ENCODE measurements at regions not wholly inside any gene's neighbourhood (a gene's known extent, or its start where the extent isn't known, plus 50 kb on each side); places are given as distances from the start of the nearest gene placed in this dataset.
"Not testable (repeated sequence)": the region's sequence is repeated elsewhere in the genome, so short reads cannot be mapped to it uniquely, and the experiment has no call there.

DNA sequence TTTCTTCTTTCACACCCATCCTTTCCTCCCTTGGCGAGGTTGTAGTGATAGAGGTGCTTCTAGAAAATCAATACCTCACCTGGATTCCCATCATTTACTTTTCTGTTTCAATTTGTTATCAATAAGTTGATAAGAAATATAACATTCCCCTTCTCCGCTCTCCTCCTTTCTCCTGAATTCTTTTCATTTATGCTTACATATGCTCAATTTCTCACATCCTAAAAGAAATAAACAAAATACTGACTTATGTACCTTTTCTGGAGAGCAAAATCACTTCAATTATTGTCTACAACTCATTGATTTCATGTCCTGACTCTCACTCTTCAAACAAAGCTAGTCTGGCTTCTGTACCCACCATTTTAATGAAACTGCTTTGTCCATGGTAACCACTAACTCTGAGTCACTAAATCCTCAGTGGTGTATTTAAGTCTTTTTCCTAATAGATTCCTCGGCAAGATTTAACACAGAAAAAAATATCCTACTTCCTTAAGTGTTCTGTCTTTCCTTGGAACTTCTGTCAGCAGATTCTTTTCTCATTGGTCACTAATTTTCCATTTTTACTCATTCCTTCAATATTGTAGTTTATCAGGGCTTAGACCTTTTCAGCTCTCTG, 289.6 kb downstream of the RFPL4B start:
- in situ Hi-C loops (cut with HindIII; ENCODE audit: low sequenced_read_pairs): no loop called here

DNA sequence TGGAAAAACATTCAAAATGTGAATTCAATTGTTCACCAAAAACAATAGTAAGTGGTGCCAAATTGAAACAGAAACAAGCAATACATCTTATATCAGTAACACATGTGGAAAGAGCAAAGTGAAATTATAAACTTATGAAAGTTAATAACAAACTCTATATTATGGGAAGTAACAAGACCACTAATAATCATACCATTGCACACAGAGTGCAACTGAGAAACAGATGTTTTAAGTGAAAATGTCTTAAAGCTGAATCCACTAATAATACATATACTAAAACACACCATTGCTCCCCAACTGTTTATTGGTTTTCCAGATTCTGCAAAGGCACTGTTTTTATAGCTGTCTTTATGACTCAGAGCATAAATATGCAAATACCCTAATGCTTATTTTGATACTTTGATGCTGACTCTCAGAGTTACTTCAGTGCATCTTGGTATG, 292.3 kb downstream of the RFPL4B start:
- in situ Hi-C loops (cut with HindIII; ENCODE audit: low sequenced_read_pairs): no loop called here

DNA sequence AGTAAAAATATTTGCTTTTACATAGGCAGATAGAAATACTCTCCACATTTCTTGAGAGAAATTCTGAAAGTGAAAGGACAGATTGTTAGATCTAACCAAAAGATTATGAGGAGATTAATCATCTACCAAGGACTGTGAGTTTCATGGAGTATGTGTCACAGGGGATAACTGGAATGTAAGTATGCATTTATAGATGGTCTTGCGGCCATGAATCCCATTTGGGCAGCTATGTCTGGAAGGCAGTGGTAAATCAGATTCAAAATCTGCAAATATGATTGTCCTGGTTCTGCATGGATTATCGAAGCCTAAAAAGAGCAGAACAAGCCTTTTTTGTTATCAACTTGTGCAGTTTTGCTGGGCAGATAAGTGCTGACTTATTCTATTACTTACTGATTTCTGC, 293.8 kb downstream of the RFPL4B start:
- in situ Hi-C loops (cut with HindIII; ENCODE audit: low sequenced_read_pairs): no loop called here

DNA sequence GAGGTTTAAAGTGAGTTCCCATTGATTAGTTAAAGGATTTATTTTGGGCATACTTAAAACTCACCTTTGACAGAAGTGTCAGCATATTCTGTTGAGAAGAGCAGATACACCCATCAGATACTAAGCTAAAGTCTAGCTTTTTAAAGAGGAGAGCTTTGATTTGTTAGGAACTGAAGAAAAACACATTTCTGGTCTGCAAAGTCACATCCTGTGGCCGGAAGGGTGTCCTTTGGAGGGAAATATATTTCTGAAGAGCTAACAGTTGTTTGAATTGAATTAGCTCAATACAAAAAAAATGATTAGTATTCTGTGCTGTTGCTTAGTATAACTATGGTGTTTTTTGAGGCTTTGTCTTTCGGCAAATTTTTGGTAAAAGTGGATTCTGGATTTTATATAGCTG, 302.7 kb downstream of the RFPL4B start:
- in situ Hi-C loops (cut with HindIII; ENCODE audit: low sequenced_read_pairs): no loop called here

DNA sequence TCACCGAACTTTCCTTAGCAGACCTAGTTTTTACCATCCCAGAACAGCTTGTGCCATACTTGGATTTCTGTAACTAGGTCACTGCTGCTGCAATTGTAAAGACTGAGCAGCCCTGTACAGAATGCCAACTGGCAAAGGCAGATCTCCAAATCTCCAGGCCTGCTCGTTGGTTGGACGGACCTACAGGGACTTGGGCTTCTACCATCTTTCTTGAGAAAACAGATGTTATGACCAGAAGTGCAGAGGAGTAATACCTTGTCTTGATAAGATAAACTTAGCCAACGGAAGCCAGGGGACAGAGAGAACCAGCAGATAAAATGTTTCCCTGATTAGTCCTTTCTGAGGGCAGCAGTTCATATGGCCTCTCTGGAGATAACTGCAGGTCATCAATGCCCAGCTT, 304.1 kb downstream of the RFPL4B start:
- in situ Hi-C loops (cut with HindIII; ENCODE audit: low sequenced_read_pairs): no loop called here

DNA sequence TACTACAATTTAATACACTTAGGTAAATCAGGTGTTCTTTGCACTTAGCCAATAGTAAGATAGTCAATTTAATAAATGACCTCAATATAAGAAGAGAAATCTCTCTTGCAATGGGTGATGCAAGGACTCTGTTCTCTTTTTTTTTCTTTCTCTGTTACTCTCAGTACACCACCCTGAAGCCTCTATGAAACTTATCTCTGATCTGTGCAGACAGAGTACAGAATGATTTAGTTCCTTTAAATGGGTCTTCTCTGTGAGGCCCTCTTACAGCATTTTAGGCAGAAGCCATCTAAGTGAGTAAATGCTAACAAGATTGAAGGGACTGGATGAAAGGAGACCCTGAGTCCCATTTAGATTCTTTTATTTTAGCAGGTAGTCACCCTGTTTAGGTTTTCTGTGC, 312.8 kb downstream of the RFPL4B start:
- in situ Hi-C loops (cut with HindIII; ENCODE audit: low sequenced_read_pairs): no loop called here

DNA sequence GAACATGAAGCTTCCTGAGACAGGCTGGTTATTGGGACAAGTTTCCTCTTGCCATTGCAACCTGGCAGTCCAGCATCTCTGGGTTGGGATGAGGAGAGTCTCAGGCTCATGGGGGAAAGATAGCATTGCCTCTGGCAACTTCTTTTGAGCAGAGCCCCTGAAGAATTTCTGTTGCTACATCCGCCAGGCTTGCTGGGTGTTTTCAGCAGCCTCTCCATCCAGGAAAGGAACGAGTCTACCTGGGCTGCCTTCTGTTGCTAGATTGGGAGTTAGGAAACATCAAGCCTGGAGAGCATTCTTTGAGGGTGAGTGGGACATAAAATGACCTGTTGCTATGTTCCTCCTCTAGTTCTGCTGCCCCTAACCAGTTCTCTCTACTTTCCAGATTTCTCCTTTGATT, 313.5 kb downstream of the RFPL4B start:
- in situ Hi-C loops (cut with HindIII; ENCODE audit: low sequenced_read_pairs): no loop called here

DNA sequence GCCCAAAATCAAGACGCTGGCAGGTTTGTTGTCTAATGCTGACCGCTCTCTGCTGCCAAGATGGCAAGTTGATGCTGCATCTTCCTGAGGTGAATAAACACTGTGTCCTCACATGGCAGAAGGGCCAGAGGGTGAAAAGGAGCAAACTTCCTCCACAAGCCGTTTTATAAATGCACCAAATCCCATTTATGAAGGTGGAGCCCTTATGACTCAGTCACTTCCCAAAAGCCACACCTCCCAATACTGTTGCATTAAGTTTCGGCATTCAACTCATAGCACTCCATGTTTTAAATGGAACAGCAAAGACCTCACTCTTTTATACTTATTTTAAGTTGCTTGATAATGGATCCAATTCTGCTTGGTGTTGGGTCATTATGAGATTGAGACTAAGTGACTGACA, 316.6 kb downstream of the RFPL4B start:
- in situ Hi-C loops (cut with HindIII; ENCODE audit: low sequenced_read_pairs): no loop called here

DNA sequence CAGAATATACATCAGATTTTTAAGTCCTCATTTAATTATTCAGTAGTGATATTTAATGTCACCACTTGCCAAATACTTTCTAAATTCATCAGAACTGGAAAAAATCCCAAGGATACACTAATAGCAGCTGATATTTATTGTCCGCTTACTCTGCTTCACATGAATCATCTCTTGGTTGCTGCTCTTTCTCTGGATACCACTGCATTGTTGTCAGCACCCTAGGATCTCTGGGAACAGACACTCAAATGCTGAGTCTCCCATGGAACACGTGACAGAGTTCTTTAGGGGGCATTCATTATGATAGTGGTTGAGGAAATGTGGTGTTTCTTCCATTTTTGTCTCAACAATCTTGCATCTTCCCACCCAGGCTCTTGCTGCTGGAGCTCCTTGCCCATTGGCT, 318.0 kb downstream of the RFPL4B start:
- in situ Hi-C loops (cut with HindIII; ENCODE audit: low sequenced_read_pairs): no loop called here

DNA sequence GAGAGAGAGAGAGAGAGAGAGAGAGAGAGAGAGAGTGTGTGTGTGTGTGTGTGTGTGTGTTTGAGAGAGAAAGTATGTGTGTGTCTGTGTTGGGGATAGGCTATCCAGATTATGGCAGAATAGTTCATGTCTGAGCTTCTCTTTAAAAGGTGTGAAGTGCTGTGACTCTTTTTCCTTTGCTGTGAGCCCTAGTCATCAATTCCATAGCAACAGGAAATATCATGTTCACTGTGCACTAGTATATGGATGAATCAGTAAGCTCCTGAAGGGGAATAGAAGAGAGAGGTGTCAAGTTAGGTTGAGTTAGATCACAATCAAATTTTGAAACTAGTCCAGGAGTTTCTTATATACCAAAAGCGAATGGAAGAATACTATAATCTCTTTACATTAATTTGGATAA, 318.7 kb downstream of the RFPL4B start:
- in situ Hi-C loops (cut with HindIII; ENCODE audit: low sequenced_read_pairs): no loop called here

DNA sequence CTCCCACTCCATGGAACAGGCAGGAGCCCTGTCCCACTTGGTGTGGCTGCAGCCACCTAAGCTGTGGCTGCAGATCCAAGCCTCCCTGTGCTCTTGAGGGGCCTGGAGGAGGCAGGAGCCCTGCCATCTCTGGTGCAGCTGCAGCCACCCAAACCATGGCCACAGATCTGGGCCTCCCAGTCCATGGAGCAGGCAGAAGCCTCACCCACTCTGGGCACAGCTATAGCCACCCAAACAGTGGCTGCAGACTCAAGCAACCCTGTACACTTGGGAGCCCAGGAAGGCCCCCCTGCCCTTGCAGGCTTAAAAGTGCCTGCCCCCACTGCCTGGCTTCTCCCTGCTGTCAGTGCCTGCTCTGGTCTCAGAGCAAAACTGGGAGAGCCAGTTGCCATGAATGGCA, 320.3 kb downstream of the RFPL4B start:
- in situ Hi-C loops (cut with HindIII; ENCODE audit: low sequenced_read_pairs): no loop called here

DNA sequence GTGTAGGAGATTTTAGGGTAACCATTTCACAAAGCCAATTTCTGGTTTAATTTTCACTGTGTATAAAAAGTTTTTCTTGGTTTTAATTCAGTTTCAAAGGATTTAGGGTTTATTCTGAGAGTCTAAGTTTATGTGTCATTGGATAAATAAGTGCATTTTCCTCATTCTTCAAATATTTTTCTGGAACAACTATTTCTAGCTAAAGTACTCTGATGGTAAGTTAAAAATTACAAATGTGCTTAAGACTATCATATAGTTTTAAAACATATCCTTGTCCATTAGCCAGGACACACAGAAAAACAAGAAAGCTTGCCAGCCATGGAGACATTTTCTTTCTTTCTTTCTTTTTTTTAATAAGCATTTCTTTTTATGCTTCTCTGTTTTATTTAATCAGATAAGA, 333.0 kb downstream of the RFPL4B start:
- in situ Hi-C loops (cut with HindIII; ENCODE audit: low sequenced_read_pairs): no loop called here

DNA sequence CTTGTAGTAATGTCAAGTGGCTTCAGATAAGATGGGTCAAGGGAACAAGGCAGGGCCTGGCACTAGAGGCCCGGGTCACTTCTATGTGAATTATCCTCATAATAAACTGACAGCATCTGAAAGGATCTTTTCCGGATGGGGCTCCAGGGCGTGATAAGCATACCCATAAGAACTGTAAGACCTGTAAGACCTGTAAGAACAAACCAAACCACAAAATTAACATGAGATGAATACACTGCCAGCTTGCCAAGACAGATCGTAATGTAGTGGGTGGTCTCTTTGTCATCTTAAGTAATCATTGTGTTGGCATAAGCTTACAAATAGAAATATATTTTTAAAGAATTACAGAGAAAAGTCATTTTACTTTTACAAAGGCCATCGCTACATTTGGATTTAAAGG, 334.9 kb downstream of the RFPL4B start:
- in situ Hi-C loops (cut with HindIII; ENCODE audit: low sequenced_read_pairs): no loop called here

DNA sequence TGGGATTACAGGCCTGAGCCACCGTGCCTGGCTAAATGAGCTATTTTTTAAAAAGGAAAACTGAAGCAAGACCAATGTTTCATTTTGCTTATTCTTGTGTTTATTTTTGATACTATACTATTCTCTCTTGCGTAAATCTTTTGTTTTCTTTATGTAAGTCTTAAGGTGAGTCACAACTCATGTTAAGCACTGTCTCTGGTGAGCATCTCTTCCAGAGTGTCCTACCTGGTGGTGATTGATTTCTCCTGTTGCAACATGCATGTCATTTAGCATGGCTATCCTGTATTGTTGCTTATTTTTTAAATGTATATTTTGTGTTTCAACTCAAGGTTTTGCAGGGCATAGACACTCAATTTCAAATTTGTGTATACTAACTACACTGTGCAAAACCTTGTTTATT, 336.0 kb downstream of the RFPL4B start:
- in situ Hi-C loops (cut with HindIII; ENCODE audit: low sequenced_read_pairs): no loop called here

DNA sequence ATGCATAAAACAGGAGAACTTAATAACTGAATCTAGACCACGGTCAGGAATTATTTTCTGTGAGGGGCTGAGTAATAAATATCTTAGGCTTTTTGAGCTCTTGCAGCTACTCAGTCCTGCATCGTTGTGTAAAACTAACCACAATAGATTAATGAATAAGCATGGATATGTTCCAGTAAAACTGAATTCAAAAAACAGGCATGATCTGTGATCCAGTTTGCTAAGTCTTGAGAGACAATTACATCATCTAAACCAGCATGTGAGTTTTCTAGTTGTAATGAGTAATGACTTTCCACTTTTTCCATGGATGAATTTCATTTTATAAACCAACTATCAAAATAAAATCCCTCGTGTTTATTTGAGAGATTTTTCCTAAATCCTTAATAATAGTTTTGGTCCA, 336.8 kb downstream of the RFPL4B start:
- in situ Hi-C loops (cut with HindIII; ENCODE audit: low sequenced_read_pairs): no loop called here

DNA sequence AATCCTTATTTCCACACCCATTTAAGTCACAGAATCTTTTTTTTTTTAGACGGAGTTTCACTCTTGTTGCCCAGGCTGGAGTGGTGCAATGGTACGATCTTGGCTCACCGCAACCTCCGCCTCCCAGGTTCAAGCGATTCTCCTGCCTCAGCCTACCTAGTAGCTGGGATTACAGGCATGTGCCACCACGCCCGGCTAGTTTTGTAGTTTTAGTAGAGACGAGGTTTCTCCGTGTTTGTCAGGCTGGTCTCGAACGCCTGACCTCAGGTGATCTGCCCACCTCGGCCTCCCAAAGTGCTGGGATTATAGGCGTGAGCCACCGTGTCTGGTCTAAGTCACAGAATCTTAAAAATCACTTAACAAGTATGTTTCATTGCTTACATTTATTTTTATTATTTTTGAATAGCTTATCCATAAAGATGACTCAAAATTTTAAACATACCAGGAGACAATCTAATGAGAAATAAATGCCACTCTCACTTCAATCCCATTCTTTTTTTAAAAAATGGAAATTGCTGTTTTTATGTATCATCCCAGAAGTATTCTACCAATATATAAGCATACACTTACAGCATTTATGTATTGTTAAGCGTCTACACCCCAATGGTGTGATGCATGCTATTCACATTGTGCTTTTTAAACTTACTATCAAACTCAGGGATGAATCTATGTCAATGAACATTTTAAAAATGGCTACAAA, 338.5 kb downstream of the RFPL4B start:
- in situ Hi-C loops (cut with HindIII; ENCODE audit: low sequenced_read_pairs): not testable (repeated sequence)

DNA sequence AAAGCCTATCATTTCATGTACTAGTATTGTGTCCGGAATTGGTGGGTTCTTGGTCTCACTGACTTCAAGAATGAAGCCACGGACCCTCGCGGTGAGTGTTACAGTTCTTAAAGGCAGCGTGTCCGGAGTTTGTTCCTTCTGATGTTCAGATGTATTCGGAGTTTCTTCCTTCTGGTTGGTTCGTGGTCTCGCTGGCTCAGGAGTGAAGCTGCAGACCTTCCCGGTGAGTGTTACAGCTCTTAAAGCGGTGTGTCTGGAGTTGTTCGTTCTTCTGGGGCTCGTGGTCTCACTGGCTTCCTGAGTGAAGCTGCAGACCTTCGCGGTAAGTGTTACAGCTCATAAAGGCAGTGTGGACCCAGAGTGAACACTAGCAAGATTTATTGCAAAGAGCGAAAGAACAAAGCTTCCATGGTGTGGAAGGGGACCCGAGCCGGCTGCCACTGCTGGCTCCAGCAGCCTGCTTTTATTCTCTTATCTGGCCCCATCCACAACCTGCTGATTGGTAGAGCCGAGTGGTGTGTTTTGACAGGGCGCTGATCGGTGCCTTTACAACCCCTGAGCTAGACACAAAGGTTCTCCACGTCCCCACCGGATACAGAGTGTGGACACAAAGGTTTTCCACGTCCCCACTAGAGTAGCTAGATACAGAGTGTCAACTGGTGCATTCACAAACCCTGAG, 341.5 kb downstream of the RFPL4B start:
- in situ Hi-C loops (cut with HindIII; ENCODE audit: low sequenced_read_pairs): not testable (repeated sequence)

DNA sequence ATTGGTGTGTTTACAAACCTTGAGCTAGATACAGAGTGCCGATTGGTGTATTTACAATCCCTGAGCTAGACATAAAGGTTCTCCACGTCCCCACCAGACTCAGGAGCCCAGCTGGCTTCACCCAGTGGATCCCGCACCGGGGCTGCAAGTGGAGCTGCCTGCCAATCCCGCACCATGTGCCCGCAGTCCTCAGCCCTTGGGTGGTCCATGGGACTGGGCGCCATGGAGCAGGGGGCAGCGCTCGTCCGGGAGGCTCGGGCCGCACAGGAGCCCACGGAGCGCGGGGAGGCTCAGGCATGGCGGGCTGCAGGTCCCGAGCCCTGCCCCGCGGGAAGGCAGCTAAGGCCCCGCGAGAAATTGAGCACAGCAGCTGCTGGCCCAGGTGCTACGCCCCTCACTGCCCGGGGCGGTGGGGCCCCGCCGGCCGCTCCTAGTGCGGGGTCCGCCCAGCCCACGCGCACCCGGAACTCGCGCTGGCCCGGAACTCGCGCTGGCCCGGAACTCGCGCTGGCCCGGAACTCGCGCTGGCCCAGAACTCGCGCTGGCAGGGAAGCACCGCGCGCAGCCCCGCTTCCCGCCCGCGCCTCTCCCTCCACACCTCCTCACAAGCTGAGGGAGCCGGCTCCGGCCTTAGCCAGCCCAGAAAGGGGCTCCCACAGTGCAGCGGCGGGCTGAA, 342.2 kb downstream of the RFPL4B start:
- in situ Hi-C loops (cut with HindIII; ENCODE audit: low sequenced_read_pairs): not testable (repeated sequence)

DNA sequence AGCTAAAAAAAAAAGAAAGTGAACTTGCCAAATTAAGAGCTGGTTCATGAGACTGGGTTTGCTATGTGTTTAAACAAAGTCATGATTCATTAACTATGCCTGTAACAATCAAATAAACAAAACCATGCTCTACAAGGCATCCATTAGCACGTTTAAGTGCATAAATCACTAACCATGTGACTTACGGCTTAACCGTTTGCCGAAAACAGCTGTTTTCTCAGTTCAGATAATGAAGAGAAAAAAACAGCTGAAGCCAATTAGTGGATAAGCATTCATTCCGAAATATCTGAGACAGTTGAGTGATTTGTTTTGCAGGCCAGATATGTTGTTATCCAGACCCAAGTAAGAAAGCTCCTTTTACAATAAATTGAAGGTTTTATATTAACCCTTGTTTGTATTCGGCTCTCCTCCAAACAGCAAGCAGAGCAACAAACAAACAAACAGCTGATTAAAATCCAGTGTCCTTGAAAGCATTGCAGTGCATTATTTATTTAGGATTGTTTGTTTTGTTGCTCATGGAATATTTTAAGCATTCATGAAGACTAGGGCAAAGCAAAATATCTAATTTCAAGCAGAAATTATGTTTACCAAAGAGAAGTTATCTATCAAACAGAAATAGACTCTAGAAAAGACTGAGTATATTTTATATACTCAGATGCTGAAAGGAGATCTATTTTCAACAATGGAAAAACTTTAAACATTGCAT, 343.5 kb downstream of the RFPL4B start:
- in situ Hi-C loops (cut with HindIII; ENCODE audit: low sequenced_read_pairs): no loop called here

DNA sequence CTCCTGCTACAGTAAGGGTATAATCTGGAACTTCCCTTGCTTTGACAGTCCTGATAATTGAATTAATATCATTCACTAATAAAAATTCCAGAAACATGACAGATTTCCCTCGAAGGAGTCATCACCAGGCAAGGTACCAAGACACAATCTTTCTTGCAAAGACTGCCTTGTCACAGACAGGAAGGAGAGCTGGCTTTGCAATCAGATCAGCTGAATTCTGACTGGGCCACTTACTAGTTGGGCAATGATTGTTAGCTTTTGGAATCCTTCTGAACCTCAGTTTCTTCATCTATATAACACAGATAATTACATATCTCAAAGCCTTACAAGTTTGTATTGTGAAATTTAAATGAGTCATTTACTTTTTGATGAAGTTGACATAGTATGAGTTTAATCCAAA, 344.2 kb downstream of the RFPL4B start:
- in situ Hi-C loops (cut with HindIII; ENCODE audit: low sequenced_read_pairs): no loop called here

DNA sequence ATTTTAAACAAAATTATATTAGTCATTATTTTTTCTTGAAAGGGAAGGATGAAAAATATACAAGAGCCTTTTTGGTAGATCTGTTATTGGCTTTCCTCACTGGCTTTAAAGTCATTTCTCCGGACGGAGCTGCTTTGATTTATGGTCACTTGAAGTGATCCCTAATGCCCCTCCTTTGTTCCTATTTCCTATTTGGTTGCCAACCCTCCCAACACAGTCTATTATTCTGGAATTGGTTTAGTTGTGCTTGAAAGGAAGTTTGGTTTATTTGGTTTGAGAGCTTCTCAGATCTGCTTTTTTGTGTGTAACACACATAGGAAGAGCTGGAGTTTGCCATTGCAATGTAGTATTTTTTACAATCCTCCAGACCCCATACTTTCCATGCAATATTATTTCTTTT, 347.9 kb downstream of the RFPL4B start:
- in situ Hi-C loops (cut with HindIII; ENCODE audit: low sequenced_read_pairs): no loop called here
